GM23338 (cell line): ENCODE measurements at regions not wholly inside any gene's neighbourhood (a gene's known extent, or its start where the extent isn't known, plus 50 kb on each side); places are given as distances from the start of the nearest gene placed in this dataset.

Experiments used
- CREB1 ChIP-seq: fragments of 250-450 bp; sonication (Bioruptor Pico); IDR thresholded peaks from 2 replicates; pipeline ENCODE4 v1.5.0; 2020; ENCODE audit warnings: low read depth, mild to moderate bottlenecking, moderate library complexity
- EZH2 ChIP-seq: fragments of 200-600 bp; sonication (generic); IDR thresholded peaks from one replicate; pipeline ENCODE4 v1.8.0; 2017; ENCODE audit warnings: antibody characterized with exemption, mild to moderate bottlenecking, low read depth; ENCODE audit not compliant: unreplicated experiment
- EZH2phosphoT487 ChIP-seq: fragments of 200-600 bp; sonication (generic); IDR thresholded peaks from one replicate; pipeline ENCODE4 v1.8.1; 2018; ENCODE audit warnings: antibody characterized with exemption; ENCODE audit not compliant: unreplicated experiment
- JUNB ChIP-seq: IDR thresholded peaks from one replicate; pipeline ENCODE4 v1.6.1; 2016; ENCODE audit warnings: antibody characterized with exemption; ENCODE audit not compliant: unreplicated experiment
- POLR2AphosphoS5 ChIP-seq: IDR thresholded peaks from 2 replicates; pipeline ENCODE4 v1.6.1; 2016; ENCODE audit warnings: antibody characterized with exemption, low read depth
- ZNF331 ChIP-seq: fragments of 250-450 bp; sonication (Bioruptor Pico); IDR thresholded peaks from 2 replicates; pipeline ENCODE4 v1.5.0; 2020; ENCODE audit warnings: low read depth, mild to moderate bottlenecking, moderate library complexity
- TF ChIP-seq, protein P1 (sequence below), 2 experiments: fragments of 200-600 bp in 1 of 2; sonication (generic) in 1 of 2; conservative IDR thresholded peaks; 2 replicates each; pipeline versions ENCODE4 v1.5.1 to v1.6.1; 2016 to 2017; ENCODE audit warnings: antibody characterized with exemption in 2 of 2, low read depth in 2 of 2, mild to moderate bottlenecking in 2 of 2, moderate library complexity in 1 of 2
- TF ChIP-seq, protein P2 (sequence below): IDR thresholded peaks from 2 replicates; pipeline ENCODE4 v1.6.1; 2016; ENCODE audit warnings: antibody characterized with exemption
- TF ChIP-seq, protein P3 (sequence below): IDR thresholded peaks from one replicate; pipeline ENCODE4 v1.6.1; 2018; ENCODE audit warnings: antibody characterized with exemption; ENCODE audit not compliant: unreplicated experiment

DNA sequence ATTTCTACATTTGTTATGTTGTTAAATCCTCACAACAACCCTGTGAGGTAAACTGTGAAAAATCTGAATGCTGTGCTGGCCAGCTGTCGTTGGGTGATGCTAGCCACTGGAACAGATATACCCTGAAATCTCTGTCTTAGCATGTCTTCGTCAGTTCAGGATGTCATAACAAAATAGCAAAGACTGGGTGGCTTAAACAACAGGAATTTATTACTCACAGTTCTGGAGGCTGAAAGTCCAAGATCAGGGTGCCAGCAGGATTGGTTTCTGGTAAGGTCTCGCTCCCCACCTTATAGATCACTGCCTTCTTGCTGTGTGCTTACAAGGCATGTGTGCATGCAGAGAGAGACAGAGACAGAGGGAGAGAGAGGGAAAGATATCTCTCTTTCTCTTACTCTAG, 211.7 kb downstream of the C11orf91 start:
- TF ChIP-seq, protein P1, sequence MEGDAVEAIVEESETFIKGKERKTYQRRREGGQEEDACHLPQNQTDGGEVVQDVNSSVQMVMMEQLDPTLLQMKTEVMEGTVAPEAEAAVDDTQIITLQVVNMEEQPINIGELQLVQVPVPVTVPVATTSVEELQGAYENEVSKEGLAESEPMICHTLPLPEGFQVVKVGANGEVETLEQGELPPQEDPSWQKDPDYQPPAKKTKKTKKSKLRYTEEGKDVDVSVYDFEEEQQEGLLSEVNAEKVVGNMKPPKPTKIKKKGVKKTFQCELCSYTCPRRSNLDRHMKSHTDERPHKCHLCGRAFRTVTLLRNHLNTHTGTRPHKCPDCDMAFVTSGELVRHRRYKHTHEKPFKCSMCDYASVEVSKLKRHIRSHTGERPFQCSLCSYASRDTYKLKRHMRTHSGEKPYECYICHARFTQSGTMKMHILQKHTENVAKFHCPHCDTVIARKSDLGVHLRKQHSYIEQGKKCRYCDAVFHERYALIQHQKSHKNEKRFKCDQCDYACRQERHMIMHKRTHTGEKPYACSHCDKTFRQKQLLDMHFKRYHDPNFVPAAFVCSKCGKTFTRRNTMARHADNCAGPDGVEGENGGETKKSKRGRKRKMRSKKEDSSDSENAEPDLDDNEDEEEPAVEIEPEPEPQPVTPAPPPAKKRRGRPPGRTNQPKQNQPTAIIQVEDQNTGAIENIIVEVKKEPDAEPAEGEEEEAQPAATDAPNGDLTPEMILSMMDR (conservative IDR thresholded peaks at IDR 0.05; ENCODE audit: low read depth in 2 of 2): no peak
- TF ChIP-seq EZH2phosphoT487 (no peak), ZNF331 (CRISPR knock-in tag) (no peak), POLR2AphosphoS5 (no peak), CREB1 (CRISPR knock-in tag) (no peak), EZH2 (no peak), JUNB (no peak)
- TF ChIP-seq, protein P2, sequence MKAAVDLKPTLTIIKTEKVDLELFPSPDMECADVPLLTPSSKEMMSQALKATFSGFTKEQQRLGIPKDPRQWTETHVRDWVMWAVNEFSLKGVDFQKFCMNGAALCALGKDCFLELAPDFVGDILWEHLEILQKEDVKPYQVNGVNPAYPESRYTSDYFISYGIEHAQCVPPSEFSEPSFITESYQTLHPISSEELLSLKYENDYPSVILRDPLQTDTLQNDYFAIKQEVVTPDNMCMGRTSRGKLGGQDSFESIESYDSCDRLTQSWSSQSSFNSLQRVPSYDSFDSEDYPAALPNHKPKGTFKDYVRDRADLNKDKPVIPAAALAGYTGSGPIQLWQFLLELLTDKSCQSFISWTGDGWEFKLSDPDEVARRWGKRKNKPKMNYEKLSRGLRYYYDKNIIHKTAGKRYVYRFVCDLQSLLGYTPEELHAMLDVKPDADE: no peak
- TF ChIP-seq, protein P3, sequence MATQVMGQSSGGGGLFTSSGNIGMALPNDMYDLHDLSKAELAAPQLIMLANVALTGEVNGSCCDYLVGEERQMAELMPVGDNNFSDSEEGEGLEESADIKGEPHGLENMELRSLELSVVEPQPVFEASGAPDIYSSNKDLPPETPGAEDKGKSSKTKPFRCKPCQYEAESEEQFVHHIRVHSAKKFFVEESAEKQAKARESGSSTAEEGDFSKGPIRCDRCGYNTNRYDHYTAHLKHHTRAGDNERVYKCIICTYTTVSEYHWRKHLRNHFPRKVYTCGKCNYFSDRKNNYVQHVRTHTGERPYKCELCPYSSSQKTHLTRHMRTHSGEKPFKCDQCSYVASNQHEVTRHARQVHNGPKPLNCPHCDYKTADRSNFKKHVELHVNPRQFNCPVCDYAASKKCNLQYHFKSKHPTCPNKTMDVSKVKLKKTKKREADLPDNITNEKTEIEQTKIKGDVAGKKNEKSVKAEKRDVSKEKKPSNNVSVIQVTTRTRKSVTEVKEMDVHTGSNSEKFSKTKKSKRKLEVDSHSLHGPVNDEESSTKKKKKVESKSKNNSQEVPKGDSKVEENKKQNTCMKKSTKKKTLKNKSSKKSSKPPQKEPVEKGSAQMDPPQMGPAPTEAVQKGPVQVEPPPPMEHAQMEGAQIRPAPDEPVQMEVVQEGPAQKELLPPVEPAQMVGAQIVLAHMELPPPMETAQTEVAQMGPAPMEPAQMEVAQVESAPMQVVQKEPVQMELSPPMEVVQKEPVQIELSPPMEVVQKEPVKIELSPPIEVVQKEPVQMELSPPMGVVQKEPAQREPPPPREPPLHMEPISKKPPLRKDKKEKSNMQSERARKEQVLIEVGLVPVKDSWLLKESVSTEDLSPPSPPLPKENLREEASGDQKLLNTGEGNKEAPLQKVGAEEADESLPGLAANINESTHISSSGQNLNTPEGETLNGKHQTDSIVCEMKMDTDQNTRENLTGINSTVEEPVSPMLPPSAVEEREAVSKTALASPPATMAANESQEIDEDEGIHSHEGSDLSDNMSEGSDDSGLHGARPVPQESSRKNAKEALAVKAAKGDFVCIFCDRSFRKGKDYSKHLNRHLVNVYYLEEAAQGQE: no peak
